KMS-11 (cell line): ENCODE measurements at regions not wholly inside any gene's neighbourhood (a gene's known extent, or its start where the extent isn't known, plus 50 kb on each side); places are given as distances from the start of the nearest gene placed in this dataset.

Experiments used
- H2AFZ ChIP-seq: fragments of 200-600 bp; sonication (generic); 2 replicates; pipeline ENCODE4 v1.6.1; 2016; ENCODE audit warnings: antibody characterized with exemption, mixed run types, low read depth
- H3K27ac ChIP-seq: fragments of 200-600 bp; sonication (generic); 2 replicates; pipeline ENCODE4 v1.6.1; 2016; ENCODE audit warnings: mild to moderate bottlenecking, mixed run types
- H3K27me3 ChIP-seq: fragments of 200-600 bp; sonication (generic); 2 replicates; pipeline ENCODE4 v1.6.1; 2017; ENCODE audit warnings: mild to moderate bottlenecking, low read depth, mixed run types, moderate library complexity; ENCODE audit not compliant: insufficient read depth
- H3K36me3 ChIP-seq: fragments of 200-600 bp; sonication (generic); 2 replicates; pipeline ENCODE4 v1.6.1; 2017; ENCODE audit warnings: mild to moderate bottlenecking, mixed run types; ENCODE audit not compliant: insufficient read depth
- H3K4me1 ChIP-seq: fragments of 200-600 bp; sonication (generic); 2 replicates; pipeline ENCODE4 v1.6.1; 2016; ENCODE audit warnings: mild to moderate bottlenecking, low read depth, mixed run types; ENCODE audit not compliant: poor library complexity, severe bottlenecking
- H3K4me2 ChIP-seq: fragments of 200-600 bp; sonication (generic); 2 replicates; pipeline ENCODE4 v1.7.0; 2016; ENCODE audit warnings: mild to moderate bottlenecking, mixed run types
- H3K4me3 ChIP-seq: fragments of 200-600 bp; sonication (generic); IDR thresholded peaks from 2 replicates; pipeline ENCODE4 v1.6.1; 2017; ENCODE audit warnings: low read depth, low read length, mixed read lengths; ENCODE audit not compliant: insufficient read depth
- H3K79me2 ChIP-seq: fragments of 200-600 bp; sonication (generic); 2 replicates; pipeline ENCODE4 v1.6.1; 2016; ENCODE audit warnings: low read depth, mixed run types; ENCODE audit not compliant: insufficient read depth
- H3K9ac ChIP-seq: fragments of 200-600 bp; sonication (generic); 2 replicates; pipeline ENCODE4 v1.6.1; 2016; ENCODE audit warnings: mild to moderate bottlenecking, mixed run types
- H4K20me1 ChIP-seq: fragments of 200-600 bp; sonication (generic); 2 replicates; pipeline ENCODE4 v1.6.1; 2016; ENCODE audit warnings: mild to moderate bottlenecking, mixed run types; ENCODE audit not compliant: insufficient read depth
- TF ChIP-seq, protein P1 (sequence below): fragments of 200-600 bp; sonication (generic); conservative IDR thresholded peaks from 2 replicates; pipeline ENCODE4 v1.6.1; 2017; ENCODE audit warnings: low read depth, mild to moderate bottlenecking, antibody characterized with exemption, low read length, moderate library complexity, mixed read lengths

DNA sequence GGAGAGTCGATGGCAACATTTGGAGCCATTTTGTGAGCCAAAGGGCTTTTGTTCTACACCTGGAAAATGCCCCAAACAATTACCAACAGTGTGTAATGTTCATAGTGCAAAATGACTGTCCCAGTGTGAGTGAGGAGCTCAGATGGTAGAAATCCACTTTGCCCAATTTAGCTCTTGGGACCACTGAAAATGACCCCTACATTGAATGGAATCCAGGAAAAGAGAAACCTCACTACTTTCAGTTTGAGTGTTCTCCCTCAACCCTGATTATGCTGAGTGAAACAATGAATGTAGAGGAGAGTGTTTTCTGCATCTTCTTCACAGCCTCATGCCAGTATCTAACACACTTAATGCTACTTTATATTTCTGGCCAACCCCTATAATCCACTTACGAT, 84.9 kb upstream of the NRN1 start:
- TF ChIP-seq, protein P1, sequence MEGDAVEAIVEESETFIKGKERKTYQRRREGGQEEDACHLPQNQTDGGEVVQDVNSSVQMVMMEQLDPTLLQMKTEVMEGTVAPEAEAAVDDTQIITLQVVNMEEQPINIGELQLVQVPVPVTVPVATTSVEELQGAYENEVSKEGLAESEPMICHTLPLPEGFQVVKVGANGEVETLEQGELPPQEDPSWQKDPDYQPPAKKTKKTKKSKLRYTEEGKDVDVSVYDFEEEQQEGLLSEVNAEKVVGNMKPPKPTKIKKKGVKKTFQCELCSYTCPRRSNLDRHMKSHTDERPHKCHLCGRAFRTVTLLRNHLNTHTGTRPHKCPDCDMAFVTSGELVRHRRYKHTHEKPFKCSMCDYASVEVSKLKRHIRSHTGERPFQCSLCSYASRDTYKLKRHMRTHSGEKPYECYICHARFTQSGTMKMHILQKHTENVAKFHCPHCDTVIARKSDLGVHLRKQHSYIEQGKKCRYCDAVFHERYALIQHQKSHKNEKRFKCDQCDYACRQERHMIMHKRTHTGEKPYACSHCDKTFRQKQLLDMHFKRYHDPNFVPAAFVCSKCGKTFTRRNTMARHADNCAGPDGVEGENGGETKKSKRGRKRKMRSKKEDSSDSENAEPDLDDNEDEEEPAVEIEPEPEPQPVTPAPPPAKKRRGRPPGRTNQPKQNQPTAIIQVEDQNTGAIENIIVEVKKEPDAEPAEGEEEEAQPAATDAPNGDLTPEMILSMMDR = no peak
- H3K4me1 ChIP-seq = peaks cover 18% of the 10 kb centered on the region
- no peaks in the 10 kb centered on the region for H3K79me2 ChIP-seq

DNA sequence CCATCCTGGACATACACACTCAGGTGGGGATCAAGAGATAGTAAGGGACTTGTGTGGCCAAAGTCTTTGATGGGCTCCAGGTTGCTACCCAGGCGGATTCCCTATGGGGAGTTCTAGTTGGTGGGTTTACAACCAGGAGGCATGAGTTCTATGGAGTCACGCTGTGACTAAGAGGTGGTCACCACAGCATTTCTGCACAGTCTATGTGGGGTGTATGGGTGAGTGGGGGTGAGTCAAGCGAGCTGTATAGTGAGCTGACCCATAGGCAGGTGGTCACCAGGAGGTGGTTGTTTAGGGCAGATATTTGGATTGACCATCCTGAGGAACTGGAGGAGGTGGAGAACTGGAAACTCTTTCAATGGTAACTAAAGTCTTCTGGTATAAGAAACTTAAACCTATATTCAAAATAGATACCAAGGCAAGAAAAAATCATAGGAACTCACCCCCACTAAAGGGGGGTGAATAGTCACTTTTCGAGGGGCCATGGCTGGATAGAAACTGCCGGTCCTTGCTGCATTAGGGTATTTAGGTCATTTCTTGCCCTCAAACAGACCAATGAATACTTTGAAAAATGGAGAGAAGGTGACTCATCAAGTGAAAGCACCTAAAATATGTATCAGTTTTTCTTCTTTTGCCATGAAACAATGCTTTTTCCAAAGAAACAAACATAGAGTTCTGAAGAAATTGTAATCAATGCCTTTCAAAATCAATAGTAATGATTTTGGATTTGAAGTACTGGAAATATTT, 84.3 kb upstream of the NRN1 start:
- H3K9ac ChIP-seq = no peak overlapping the region
- no peaks in the 10 kb centered on the region for H3K36me3 ChIP-seq
- H3K4me1 ChIP-seq = peaks cover 18% of the 10 kb centered on the region
- TF ChIP-seq, protein P1 = no peak
- peak overlapping the region; percentile 35 for H2AFZ ChIP-seq
- peak overlapping the region; percentile 7; the same call in 1 of the 2 replicates for H3K27ac ChIP-seq
- H3K27me3 ChIP-seq = no peaks in the 10 kb centered on the region
- H3K79me2 ChIP-seq = no peaks in the 10 kb centered on the region
- peak overlapping the region; percentile 64 for H3K4me2 ChIP-seq
- H3K4me3 ChIP-seq = no peak overlapping the region
- H4K20me1 ChIP-seq = no peaks in the 10 kb centered on the region

More for the DNA sequence above, 84.9 kb upstream of the NRN1 start:
- Histone ChIP-seq H3K27ac (peak overlapping the region; percentile 7; the same call in 1 of the 2 replicates), H3K36me3 (no peaks in the 10 kb centered on the region), H4K20me1 (no peaks in the 10 kb centered on the region), H3K9ac (no peak overlapping the region), H2AFZ (peak overlapping the region; percentile 35), H3K27me3 (no peaks in the 10 kb centered on the region), H3K4me3 (no peak overlapping the region), H3K4me2 (peak overlapping the region; percentile 64)

DNA sequence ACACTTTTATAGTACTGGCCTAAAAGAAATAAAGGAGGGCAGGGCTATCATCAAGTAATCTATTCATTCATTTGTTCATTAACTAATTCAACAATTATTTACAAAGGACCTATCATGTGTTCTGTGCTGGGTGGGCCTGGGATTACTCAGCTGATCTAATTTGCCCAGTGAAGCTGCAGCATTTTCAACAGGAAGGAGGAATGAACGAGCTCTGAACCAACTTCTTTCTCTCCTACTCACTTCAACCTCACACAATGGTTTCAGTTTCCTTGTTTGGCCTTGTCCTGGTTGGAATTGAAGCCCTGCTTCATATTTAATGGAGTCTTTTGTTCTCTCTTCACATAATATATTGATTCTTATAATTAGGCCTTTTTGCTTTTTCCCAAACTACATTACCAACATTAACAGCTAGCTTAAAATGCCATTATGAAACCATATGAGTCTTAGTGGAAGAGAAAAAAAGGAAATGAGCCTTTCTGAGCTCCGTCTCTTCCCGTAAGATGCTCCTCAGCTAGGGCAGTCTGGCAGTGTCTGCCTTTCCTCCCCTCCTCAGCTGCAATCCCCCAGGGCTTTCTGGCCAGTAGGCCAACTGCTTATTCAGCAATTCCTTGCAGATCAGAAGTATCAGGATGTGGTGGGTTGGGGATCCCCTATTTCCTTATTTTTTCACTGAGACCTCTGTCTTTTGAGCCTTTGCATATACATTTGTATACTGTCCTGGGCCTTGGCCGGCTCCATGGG, 79.4 kb upstream of the NRN1 start:
- H3K4me2 ChIP-seq = no peak overlapping the region
- H3K9ac ChIP-seq = no peak overlapping the region
- H3K79me2 ChIP-seq = no peaks in the 10 kb centered on the region
- H4K20me1 ChIP-seq = no peaks in the 10 kb centered on the region
- no peak overlapping the region for H3K4me3 ChIP-seq
- no peaks in the 10 kb centered on the region for H3K27me3 ChIP-seq
- no peak overlapping the region for H3K27ac ChIP-seq
- H2AFZ ChIP-seq = no peak overlapping the region
- H3K4me1 ChIP-seq = peaks cover 2% of the 10 kb centered on the region
- TF ChIP-seq, protein P1 = no peak
- no peaks in the 10 kb centered on the region for H3K36me3 ChIP-seq

DNA sequence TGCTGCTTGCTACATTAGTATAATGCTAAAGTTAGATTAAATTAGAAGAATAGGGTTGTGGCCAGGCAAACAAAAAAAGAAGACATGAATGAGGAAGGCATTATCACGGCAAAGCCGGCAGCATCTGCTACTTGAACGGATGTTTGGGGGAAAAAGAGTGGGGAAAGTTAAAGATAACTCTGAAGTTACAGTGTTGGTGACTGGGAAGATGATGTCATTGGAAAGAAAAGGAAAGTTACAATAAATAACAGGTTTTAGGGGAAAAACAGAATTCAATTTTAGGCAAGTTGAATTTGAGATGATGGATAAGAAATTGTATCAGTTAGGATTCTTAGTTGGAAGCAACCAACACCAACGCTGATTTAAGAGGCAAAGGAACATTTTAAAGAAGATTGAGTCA, 74.2 kb upstream of the NRN1 start:
- Histone ChIP-seq H3K36me3 (no peaks in the 10 kb centered on the region), H2AFZ (no peak overlapping the region), H3K9ac (no peak overlapping the region), H3K4me3 (no peak overlapping the region), H3K4me2 (no peak overlapping the region), H4K20me1 (no peaks in the 10 kb centered on the region), H3K79me2 (no peaks in the 10 kb centered on the region), H3K27ac (no peak overlapping the region), H3K4me1 (no peaks in the 10 kb centered on the region), H3K27me3 (no peaks in the 10 kb centered on the region)
- TF ChIP-seq, protein P1 = no peak
